Coronary artery (tissue), 2 donors: ENCODE measurements at regions not wholly inside any gene's neighbourhood (a gene's known extent, or its start where the extent isn't known, plus 50 kb on each side); places are given as distances from the start of the nearest gene placed in this dataset.
"Not testable (repeated sequence)": the region's sequence is repeated elsewhere in the genome, so short reads cannot be mapped to it uniquely, and the experiment has no call there.

ENCODE experiments used
- DNase-seq: peaks from one replicate; pipeline ENCODE4 v3.0.0-alpha.2; 2017; ENCODE audit warnings: low spot score
- H3K27ac ChIP-seq, 2 donors: fragments of 200-600 bp; sonication (generic); one replicate each; pipeline ENCODE4 v1.5.1; 2016 to 2019
- H3K4me3 ChIP-seq: fragments of 200-600 bp; sonication (generic); 2 replicates; pipeline ENCODE4 v1.5.1; 2016; ENCODE audit warnings: mild to moderate bottlenecking, moderate library complexity
- TF ChIP-seq, protein P1 (sequence below): fragments of 200-600 bp; sonication (generic); IDR thresholded peaks from one replicate; pipeline ENCODE4 v1.5.1; 2019; ENCODE audit warnings: antibody characterized with exemption

DNA sequence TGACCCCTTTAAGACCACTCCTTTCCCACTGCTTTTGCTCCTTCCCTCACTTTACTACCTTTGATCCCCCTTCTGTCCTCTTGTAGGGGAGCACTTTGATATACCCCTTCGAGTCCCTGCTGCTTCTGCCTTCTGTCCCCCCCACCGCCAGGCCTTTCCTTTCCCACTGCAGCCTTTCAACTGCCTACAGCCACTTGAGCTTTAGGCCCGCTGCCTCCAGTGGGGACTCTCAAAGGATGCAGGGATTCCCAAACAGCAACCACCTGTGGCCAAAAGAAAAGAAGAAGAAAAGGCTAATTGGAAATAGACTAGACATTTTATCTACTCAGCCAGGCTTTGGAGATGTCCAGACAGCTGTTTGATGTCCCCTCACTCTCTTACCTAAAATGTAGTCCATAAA, 77.0 kb upstream of the DTNBP1 start:
- DNase-seq: no peak
- H3K27ac ChIP-seq: no peak overlapping the region
- H3K4me3 ChIP-seq: no peak overlapping the region
- TF ChIP-seq, protein P1, sequence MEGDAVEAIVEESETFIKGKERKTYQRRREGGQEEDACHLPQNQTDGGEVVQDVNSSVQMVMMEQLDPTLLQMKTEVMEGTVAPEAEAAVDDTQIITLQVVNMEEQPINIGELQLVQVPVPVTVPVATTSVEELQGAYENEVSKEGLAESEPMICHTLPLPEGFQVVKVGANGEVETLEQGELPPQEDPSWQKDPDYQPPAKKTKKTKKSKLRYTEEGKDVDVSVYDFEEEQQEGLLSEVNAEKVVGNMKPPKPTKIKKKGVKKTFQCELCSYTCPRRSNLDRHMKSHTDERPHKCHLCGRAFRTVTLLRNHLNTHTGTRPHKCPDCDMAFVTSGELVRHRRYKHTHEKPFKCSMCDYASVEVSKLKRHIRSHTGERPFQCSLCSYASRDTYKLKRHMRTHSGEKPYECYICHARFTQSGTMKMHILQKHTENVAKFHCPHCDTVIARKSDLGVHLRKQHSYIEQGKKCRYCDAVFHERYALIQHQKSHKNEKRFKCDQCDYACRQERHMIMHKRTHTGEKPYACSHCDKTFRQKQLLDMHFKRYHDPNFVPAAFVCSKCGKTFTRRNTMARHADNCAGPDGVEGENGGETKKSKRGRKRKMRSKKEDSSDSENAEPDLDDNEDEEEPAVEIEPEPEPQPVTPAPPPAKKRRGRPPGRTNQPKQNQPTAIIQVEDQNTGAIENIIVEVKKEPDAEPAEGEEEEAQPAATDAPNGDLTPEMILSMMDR: no peak

DNA sequence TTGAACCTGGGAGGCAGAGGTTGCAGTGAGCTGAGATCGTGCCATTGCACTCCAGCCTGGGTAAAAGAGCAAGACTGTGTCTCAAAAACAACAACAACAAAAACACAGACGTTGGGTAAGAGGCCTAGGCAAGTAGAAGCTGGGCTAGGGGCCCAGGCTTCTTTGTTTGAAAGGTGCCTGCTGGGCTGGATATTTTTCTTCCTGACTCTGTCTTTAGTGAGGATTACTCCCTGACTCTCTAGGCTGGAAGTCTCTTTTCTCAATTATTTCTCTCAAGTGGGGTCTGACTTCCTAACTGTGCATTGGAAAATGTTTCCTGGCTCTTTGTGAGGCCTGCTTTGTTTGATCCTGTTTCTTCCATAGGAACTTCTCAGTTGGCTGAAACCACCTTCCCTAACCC, 76.5 kb upstream of the DTNBP1 start:
- TF ChIP-seq, protein P1: no peak
- H3K4me3 ChIP-seq: no peak overlapping the region
- no peak overlapping the region for H3K27ac ChIP-seq
- no peak for DNase-seq

DNA sequence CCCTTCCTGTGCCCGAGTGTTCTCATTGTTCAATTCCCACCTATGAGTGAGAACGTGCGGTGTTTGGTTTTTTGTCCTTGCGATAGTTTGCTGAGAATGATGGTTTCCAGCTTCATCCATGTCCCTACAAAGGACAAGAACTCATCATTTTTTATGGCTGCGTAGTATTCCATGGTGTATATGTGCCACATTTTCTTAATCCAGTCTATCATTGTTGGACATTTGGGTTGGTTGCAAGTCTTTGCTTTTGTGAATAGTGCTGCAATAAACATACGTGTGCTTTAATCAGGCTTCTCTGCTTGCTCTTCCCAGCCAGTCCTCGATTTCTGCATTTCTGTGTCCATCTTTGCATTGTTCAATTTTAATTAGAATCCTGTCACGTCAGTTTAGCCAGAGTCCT, 75.4 kb upstream of the DTNBP1 start:
- not testable (repeated sequence) for H3K27ac ChIP-seq, DNase-seq, H3K4me3 ChIP-seq

DNA sequence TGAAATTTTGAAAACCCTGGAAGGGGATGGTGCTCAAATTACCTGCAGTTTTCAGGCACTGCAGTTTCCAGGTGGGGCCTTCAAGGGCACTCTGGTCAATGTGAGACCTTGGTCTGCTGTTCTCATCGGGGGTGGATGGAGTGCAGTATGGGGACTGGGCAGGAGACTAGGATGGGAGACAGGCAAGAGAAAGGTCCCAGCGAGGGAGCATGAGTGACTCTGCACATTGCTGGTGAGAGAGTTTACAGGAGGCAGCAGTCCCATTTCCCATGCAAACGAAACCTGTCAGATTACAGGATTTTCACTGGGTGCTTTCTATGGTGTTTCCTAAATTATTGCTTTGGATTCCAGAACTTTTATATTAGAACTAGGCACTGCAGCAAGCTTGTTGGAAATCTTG, 73.5 kb upstream of the DTNBP1 start:
- no peak for DNase-seq
- Histone ChIP-seq H3K4me3 (no peak overlapping the region), H3K27ac (no peak overlapping the region)
- TF ChIP-seq, protein P1: no peak

DNA sequence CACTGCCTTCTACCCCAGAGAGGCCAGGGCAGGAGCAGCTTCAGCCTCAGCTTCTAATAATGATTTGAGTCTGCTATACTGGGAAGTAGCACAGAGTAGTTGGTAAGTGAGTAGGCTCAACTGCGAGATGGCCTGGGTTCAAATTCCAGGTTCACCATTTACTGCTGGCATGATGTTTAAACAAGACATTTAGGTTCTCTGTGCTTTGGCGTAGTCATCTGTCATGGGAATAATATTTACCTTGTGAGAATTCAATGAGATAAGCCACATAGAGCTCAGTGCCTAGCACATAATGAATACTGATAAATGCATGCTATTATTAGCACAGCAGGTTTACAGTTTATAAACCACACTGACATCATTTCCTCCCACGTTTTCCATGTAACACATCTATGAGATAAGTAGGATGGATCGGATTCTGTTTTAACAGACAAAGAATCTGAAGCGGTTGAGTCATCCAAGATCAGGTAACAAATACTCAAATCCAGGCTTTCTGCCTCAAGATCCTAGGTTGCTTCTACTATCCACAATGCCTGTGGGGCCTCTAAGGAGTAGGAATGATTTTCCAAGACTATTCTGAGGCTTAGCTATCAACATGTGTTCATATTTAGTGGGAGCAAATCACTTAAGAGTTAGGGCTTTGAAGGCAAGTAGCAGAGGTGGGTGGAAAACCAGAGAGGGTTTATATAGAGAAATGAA, 72.9 kb upstream of the DTNBP1 start:
- TF ChIP-seq, protein P1: no peak
- no peak for DNase-seq
- no peak overlapping the region for H3K4me3 ChIP-seq

DNA sequence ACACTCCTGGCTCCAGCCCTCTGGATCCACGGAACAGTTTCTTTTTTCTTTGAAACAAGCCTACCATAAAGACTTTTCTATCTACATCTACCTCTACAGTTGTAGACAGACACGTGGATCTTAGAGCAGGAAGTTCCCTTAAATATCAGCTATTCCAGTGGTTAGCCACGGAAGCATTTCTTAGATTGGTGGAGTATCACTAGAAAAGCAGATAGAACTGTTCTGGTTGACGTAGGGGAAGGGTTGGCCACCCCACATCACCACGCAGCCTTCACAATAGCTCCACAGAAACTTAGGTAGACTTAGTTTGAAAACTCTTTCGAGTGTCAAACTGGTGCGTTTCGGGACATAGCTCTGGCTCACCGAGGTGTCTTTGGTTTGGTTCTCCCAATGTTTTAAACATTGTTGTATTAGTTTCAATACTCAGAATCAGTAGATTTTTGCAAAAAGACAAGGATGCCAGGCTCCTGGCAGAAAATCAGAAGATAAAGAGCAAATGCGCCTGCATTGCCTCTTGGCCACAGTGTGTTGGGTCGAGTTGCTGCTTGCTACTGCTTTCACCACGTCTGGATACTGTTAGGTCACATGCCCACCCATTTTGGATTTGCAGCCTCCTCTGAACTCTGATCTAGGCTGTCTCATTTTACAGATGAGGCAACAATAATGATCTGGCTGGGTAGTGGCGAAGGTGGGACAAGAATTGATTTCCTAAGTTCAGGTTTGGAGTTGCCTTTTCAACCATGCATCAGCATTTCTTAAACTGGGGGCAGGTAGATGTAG, 71.5 kb upstream of the DTNBP1 start:
- TF ChIP-seq, protein P1: no peak
- no peak for DNase-seq
- no peak overlapping the region for H3K4me3 ChIP-seq
- H3K27ac ChIP-seq: no peak overlapping the region

More for the DNA sequence above, 72.9 kb upstream of the DTNBP1 start:
- H3K27ac ChIP-seq: no peak overlapping the region

DNA sequence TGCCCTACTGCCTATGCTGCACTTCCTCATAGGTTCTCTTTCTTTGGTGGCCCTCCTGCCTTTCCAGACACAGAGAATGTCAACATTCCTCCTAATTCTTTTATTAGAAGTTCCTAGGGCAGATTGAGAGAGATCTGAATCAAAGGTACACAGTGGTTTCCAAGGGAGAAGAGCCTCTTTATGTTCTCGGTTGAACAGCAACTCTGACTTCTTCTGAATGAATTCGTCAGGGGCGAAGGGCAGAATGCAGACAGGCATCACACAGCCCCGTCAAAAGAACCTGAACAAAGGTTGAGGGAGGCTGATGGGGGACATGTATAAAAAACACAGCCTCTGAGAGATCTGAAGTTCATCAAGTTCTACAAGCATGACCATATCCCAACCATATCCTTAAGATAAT, 68.1 kb upstream of the DTNBP1 start:
- TF ChIP-seq, protein P1: no peak
- Histone ChIP-seq H3K27ac (no peak overlapping the region), H3K4me3 (no peak overlapping the region)
- no peak for DNase-seq
